NB4 (cell line): ENCODE measurements at regions not wholly inside any gene's neighbourhood (a gene's known extent, or its start where the extent isn't known, plus 50 kb on each side); places are given as distances from the start of the nearest gene placed in this dataset.

Experiments used
- DNase-seq: peaks from one replicate; pipeline ENCODE4 v3.0.0; 2010; ENCODE audit warnings: low read depth
- H3K4me3 ChIP-seq: one replicate; pipeline ENCODE4 v1.5.1; 2011; ENCODE audit warnings: mild to moderate bottlenecking, low read depth, low read length, moderate library complexity
- CTCF ChIP-seq: IDR thresholded peaks from one replicate; pipeline ENCODE4 v1.5.1; 2012; ENCODE audit warnings: low read depth, low read length
- MAX ChIP-seq: IDR thresholded peaks from 2 replicates; pipeline ENCODE4 v1.6.1; 2011; ENCODE audit warnings: low read depth, low read length
- MYC ChIP-seq: IDR thresholded peaks from 2 replicates; pipeline ENCODE4 v1.6.1; 2011; ENCODE audit warnings: low read depth, low read length
- POLR2A ChIP-seq: IDR thresholded peaks from 2 replicates; pipeline ENCODE4 v1.6.1; 2011; ENCODE audit warnings: mild to moderate bottlenecking; ENCODE audit not compliant: insufficient read length; ENCODE audit errors: extremely low read depth

- DNase-seq, result no peak
- no peak overlapping the region for H3K4me3 ChIP-seq
- no peak for TF ChIP-seq MAX
- TF ChIP-seq MYC, result no peak
- no peak for TF ChIP-seq CTCF
- no peak for TF ChIP-seq POLR2A
Observed at GRCh38 chr4:26032142-26032541, 118.1 kb downstream of the SMIM20 start.

- no peak for DNase-seq
- TF ChIP-seq MAX, result no peak
- no peak for TF ChIP-seq CTCF
- no peak for TF ChIP-seq MYC
- no peak for TF ChIP-seq POLR2A
- no peak overlapping the region for H3K4me3 ChIP-seq
Observed at GRCh38 chr4:26032630-26033317, 118.8 kb downstream of the SMIM20 start.

- DNase-seq, result no peak
- TF ChIP-seq CTCF (no peak), MYC (no peak), POLR2A (no peak), MAX (no peak)
- H3K4me3 ChIP-seq, result no peak overlapping the region
Observed at GRCh38 chr4:26033389-26033788, 119.4 kb downstream of the SMIM20 start.

GRCh38 chr4:26034849-26035248 is 120.8 kb downstream of the SMIM20 start:
- H3K4me3 ChIP-seq, result no peak overlapping the region
- TF ChIP-seq CTCF (no peak), MAX (no peak), POLR2A (no peak), MYC (no peak)
- DNase-seq, result no peak

- H3K4me3 ChIP-seq, result no peak overlapping the region
- no peak for TF ChIP-seq POLR2A
- no peak for DNase-seq
Observed at GRCh38 chr4:26035921-26036320, 121.9 kb downstream of the SMIM20 start.

- no peak overlapping the region for H3K4me3 ChIP-seq
- TF ChIP-seq CTCF (no peak), MAX (no peak), POLR2A (no peak), MYC (no peak)
- no peak for DNase-seq
Observed at GRCh38 chr4:26039639-26040359, 125.8 kb downstream of the SMIM20 start.
